Liver (tissue), 8 donors: ENCODE measurements at regions not wholly inside any gene's neighbourhood (a gene's known extent, or its start where the extent isn't known, plus 50 kb on each side); places are given as distances from the start of the nearest gene placed in this dataset.

Experiments used
- DNase-seq: peaks from one replicate; pipeline ENCODE4 v3.0.0-alpha.2; 2017; ENCODE audit warnings: low spot score
- H3K27ac ChIP-seq, 2 donors: one replicate each; pipeline ENCODE4 v1.7.0; 2013; ENCODE audit warnings: inconsistent platforms in 2 of 2, low read length in 2 of 2, control low read depth in 1 of 2, low read depth in 1 of 2, mild to moderate bottlenecking in 1 of 2
- H3K27me3 ChIP-seq, 4 donors: one replicate each; pipeline versions ENCODE4 v1.6.1 to v1.7.0; 2013; ENCODE audit warnings: low read length in 3 of 4, inconsistent platforms in 1 of 4, mild to moderate bottlenecking in 1 of 4, moderate library complexity in 1 of 4; ENCODE audit not compliant: control insufficient read depth in 4 of 4, insufficient read depth in 4 of 4
- H3K36me3 ChIP-seq, 4 donors: one replicate each; pipeline versions ENCODE4 v1.6.1 to v1.7.0; 2013; ENCODE audit warnings: low read length in 3 of 4, mild to moderate bottlenecking in 3 of 4, low read depth in 1 of 4, moderate library complexity in 1 of 4; ENCODE audit not compliant: control insufficient read depth in 4 of 4, insufficient read depth in 3 of 4
- H3K4me1 ChIP-seq, 4 donors: one replicate each; pipeline versions ENCODE4 v1.6.1 to v1.7.0; 2013; ENCODE audit warnings: low read length in 3 of 4, mild to moderate bottlenecking in 3 of 4, moderate library complexity in 1 of 4; ENCODE audit not compliant: control insufficient read depth in 4 of 4, insufficient read depth in 4 of 4
- H3K4me3 ChIP-seq, 3 donors: one replicate each; pipeline versions ENCODE4 v1.6.1 to v1.7.0; 2013; ENCODE audit warnings: low read length in 3 of 3, control low read depth in 1 of 3, low read depth in 1 of 3, mild to moderate bottlenecking in 1 of 3
- H3K9ac ChIP-seq, 2 donors: one replicate each; pipeline ENCODE4 v1.7.0; 2013; ENCODE audit warnings: low read length in 2 of 2, mild to moderate bottlenecking in 2 of 2, moderate library complexity in 2 of 2, control low read depth in 1 of 2, low read depth in 1 of 2
- H3K9me3 ChIP-seq, 4 donors: one replicate each; pipeline versions ENCODE4 v1.6.1 to v1.7.0; 2013; ENCODE audit warnings: low read length in 3 of 4; ENCODE audit not compliant: control insufficient read depth in 4 of 4
- EGR1 ChIP-seq, 2 donors: IDR thresholded peaks; 2 replicates each; pipeline ENCODE4 v1.6.1; 2016 to 2018; ENCODE audit warnings: antibody characterized with exemption in 2 of 2, low read depth in 2 of 2
- GABPA ChIP-seq, 2 donors: IDR thresholded peaks in 1 of 2; conservative IDR thresholded peaks in 1 of 2; 2 replicates each; pipeline ENCODE4 v1.6.1; 2016; ENCODE audit warnings: antibody characterized with exemption in 2 of 2, mild to moderate bottlenecking in 1 of 2, moderate library complexity in 1 of 2
- MAX ChIP-seq: IDR thresholded peaks from 2 replicates; pipeline ENCODE4 v1.6.1; 2016; ENCODE audit warnings: antibody characterized with exemption
- RAD21 ChIP-seq, 2 donors: IDR thresholded peaks; 2 replicates each; pipeline ENCODE4 v1.6.1; 2016; ENCODE audit warnings: antibody characterized with exemption in 2 of 2, mild to moderate bottlenecking in 2 of 2
- RXRA ChIP-seq, 2 donors: IDR thresholded peaks; 2 replicates each; pipeline ENCODE4 v1.6.1; 2017 to 2018; ENCODE audit warnings: antibody characterized with exemption in 2 of 2, mild to moderate bottlenecking in 1 of 2
- SP1 ChIP-seq: IDR thresholded peaks from 2 replicates; pipeline ENCODE4 v1.6.1; 2018; ENCODE audit warnings: antibody characterized with exemption, mild to moderate bottlenecking
- TAF1 ChIP-seq: conservative IDR thresholded peaks from 2 replicates; pipeline ENCODE4 v1.6.1; 2016; ENCODE audit warnings: antibody characterized with exemption, mild to moderate bottlenecking
- ZBTB33 ChIP-seq: IDR thresholded peaks from 2 replicates; pipeline ENCODE4 v1.6.1; 2016; ENCODE audit warnings: antibody characterized with exemption
- WGBS: extraction: QIAGEN DNeasy Blood & Tissue Kit; methylation state at CpG from one replicate; pipeline ENCODE4 v1.1.7; 2013; 5-methylcytosine and 5-hydroxymethylcytosine counted together
- TF ChIP-seq, protein P1 (sequence below): IDR thresholded peaks from 2 replicates; pipeline ENCODE4 v1.6.1; 2016; ENCODE audit warnings: antibody characterized with exemption, mild to moderate bottlenecking
- TF ChIP-seq, protein P2 (sequence below): fragments of 150-350 bp; IDR thresholded peaks from 2 replicates; pipeline ENCODE4 v1.5.1; 2017; ENCODE audit warnings: improper control_type of control experiment, low read depth, low read length; ENCODE audit not compliant: missing input control
- donor health status: healthy.
- donor health status: healthy.
- donor health status: healthy.
- donor health status: healthy.
- donor health status: healthy.

- H3K27me3 ChIP-seq: no peaks in the 10 kb centered on the region
- no peak for DNase-seq
- peaks cover 0 to 2% (median 0%) of the 10 kb centered on the region in 4 donors for H3K9me3 ChIP-seq
- H3K4me3 ChIP-seq: no peak overlapping the region
- no peaks in the 10 kb centered on the region for H3K4me1 ChIP-seq
- H3K27ac ChIP-seq: no peak overlapping the region
- no peak overlapping the region for H3K9ac ChIP-seq
- 77% methylated on average over 5 of the region's 5 CpGs for WGBS
- TF ChIP-seq GABPA (IDR thresholded peaks at IDR 0.05 in 1 of 2, conservative IDR thresholded peaks at IDR 0.05 in 1 of 2): no peak
- TF ChIP-seq SP1: no peak
- TF ChIP-seq EGR1 (IDR thresholded peaks at IDR 0.05; ENCODE audit: low read depth in 2 of 2): no peak
- H3K36me3 ChIP-seq: no peaks in the 10 kb centered on the region
Measured at GRCh38 chr4:152258391-152258790, 277.5 kb downstream of the FBXW7 start.

- TF ChIP-seq, protein P1, sequence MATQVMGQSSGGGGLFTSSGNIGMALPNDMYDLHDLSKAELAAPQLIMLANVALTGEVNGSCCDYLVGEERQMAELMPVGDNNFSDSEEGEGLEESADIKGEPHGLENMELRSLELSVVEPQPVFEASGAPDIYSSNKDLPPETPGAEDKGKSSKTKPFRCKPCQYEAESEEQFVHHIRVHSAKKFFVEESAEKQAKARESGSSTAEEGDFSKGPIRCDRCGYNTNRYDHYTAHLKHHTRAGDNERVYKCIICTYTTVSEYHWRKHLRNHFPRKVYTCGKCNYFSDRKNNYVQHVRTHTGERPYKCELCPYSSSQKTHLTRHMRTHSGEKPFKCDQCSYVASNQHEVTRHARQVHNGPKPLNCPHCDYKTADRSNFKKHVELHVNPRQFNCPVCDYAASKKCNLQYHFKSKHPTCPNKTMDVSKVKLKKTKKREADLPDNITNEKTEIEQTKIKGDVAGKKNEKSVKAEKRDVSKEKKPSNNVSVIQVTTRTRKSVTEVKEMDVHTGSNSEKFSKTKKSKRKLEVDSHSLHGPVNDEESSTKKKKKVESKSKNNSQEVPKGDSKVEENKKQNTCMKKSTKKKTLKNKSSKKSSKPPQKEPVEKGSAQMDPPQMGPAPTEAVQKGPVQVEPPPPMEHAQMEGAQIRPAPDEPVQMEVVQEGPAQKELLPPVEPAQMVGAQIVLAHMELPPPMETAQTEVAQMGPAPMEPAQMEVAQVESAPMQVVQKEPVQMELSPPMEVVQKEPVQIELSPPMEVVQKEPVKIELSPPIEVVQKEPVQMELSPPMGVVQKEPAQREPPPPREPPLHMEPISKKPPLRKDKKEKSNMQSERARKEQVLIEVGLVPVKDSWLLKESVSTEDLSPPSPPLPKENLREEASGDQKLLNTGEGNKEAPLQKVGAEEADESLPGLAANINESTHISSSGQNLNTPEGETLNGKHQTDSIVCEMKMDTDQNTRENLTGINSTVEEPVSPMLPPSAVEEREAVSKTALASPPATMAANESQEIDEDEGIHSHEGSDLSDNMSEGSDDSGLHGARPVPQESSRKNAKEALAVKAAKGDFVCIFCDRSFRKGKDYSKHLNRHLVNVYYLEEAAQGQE: no peak
- TF ChIP-seq SP1 (no peak), TAF1 (no peak), RAD21 (IDR thresholded peaks at IDR 0.05) (no peak), MAX (no peak), GABPA (IDR thresholded peaks at IDR 0.05 in 1 of 2, conservative IDR thresholded peaks at IDR 0.05 in 1 of 2) (no peak), RXRA (IDR thresholded peaks at IDR 0.05) (no peak), ZBTB33 (no peak), EGR1 (IDR thresholded peaks at IDR 0.05; ENCODE audit: low read depth in 2 of 2) (no peak)
- TF ChIP-seq, protein P2, sequence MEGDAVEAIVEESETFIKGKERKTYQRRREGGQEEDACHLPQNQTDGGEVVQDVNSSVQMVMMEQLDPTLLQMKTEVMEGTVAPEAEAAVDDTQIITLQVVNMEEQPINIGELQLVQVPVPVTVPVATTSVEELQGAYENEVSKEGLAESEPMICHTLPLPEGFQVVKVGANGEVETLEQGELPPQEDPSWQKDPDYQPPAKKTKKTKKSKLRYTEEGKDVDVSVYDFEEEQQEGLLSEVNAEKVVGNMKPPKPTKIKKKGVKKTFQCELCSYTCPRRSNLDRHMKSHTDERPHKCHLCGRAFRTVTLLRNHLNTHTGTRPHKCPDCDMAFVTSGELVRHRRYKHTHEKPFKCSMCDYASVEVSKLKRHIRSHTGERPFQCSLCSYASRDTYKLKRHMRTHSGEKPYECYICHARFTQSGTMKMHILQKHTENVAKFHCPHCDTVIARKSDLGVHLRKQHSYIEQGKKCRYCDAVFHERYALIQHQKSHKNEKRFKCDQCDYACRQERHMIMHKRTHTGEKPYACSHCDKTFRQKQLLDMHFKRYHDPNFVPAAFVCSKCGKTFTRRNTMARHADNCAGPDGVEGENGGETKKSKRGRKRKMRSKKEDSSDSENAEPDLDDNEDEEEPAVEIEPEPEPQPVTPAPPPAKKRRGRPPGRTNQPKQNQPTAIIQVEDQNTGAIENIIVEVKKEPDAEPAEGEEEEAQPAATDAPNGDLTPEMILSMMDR: no peak
- Histone ChIP-seq H3K36me3 (no peaks in the 10 kb centered on the region), H3K27me3 (no peaks in the 10 kb centered on the region), H3K4me3 (no peak overlapping the region), H3K27ac (no peak overlapping the region), H3K4me1 (no peaks in the 10 kb centered on the region), H3K9me3 (peaks cover 0 to 2% (median 0%) of the 10 kb centered on the region in 4 donors), H3K9ac (no peak overlapping the region)
- DNase-seq: no peak
- WGBS: 62% methylated on average over 5 of the region's 5 CpGs
Measured at GRCh38 chr4:152257601-152258066, 278.3 kb downstream of the FBXW7 start.
